KMS-11 (cell line): ENCODE measurements at regions not wholly inside any gene's neighbourhood (a gene's known extent, or its start where the extent isn't known, plus 50 kb on each side); places are given as distances from the start of the nearest gene placed in this dataset.

Experiments used
- H2AFZ ChIP-seq: fragments of 200-600 bp; sonication (generic); 2 replicates; pipeline ENCODE4 v1.6.1; 2016; ENCODE audit warnings: antibody characterized with exemption, mixed run types, low read depth
- H3K27ac ChIP-seq: fragments of 200-600 bp; sonication (generic); 2 replicates; pipeline ENCODE4 v1.6.1; 2016; ENCODE audit warnings: mild to moderate bottlenecking, mixed run types
- H3K27me3 ChIP-seq: fragments of 200-600 bp; sonication (generic); 2 replicates; pipeline ENCODE4 v1.6.1; 2017; ENCODE audit warnings: mild to moderate bottlenecking, low read depth, mixed run types, moderate library complexity; ENCODE audit not compliant: insufficient read depth
- H3K36me3 ChIP-seq: fragments of 200-600 bp; sonication (generic); 2 replicates; pipeline ENCODE4 v1.6.1; 2017; ENCODE audit warnings: mild to moderate bottlenecking, mixed run types; ENCODE audit not compliant: insufficient read depth
- H3K4me1 ChIP-seq: fragments of 200-600 bp; sonication (generic); 2 replicates; pipeline ENCODE4 v1.6.1; 2016; ENCODE audit warnings: mild to moderate bottlenecking, low read depth, mixed run types; ENCODE audit not compliant: poor library complexity, severe bottlenecking
- H3K4me2 ChIP-seq: fragments of 200-600 bp; sonication (generic); 2 replicates; pipeline ENCODE4 v1.7.0; 2016; ENCODE audit warnings: mild to moderate bottlenecking, mixed run types
- H3K4me3 ChIP-seq: fragments of 200-600 bp; sonication (generic); IDR thresholded peaks from 2 replicates; pipeline ENCODE4 v1.6.1; 2017; ENCODE audit warnings: low read depth, low read length, mixed read lengths; ENCODE audit not compliant: insufficient read depth
- H3K79me2 ChIP-seq: fragments of 200-600 bp; sonication (generic); 2 replicates; pipeline ENCODE4 v1.6.1; 2016; ENCODE audit warnings: low read depth, mixed run types; ENCODE audit not compliant: insufficient read depth
- H3K9ac ChIP-seq: fragments of 200-600 bp; sonication (generic); 2 replicates; pipeline ENCODE4 v1.6.1; 2016; ENCODE audit warnings: mild to moderate bottlenecking, mixed run types
- H4K20me1 ChIP-seq: fragments of 200-600 bp; sonication (generic); 2 replicates; pipeline ENCODE4 v1.6.1; 2016; ENCODE audit warnings: mild to moderate bottlenecking, mixed run types; ENCODE audit not compliant: insufficient read depth
- TF ChIP-seq, protein P1 (sequence below): fragments of 200-600 bp; sonication (generic); conservative IDR thresholded peaks from 2 replicates; pipeline ENCODE4 v1.6.1; 2017; ENCODE audit warnings: low read depth, mild to moderate bottlenecking, antibody characterized with exemption, low read length, moderate library complexity, mixed read lengths

DNA sequence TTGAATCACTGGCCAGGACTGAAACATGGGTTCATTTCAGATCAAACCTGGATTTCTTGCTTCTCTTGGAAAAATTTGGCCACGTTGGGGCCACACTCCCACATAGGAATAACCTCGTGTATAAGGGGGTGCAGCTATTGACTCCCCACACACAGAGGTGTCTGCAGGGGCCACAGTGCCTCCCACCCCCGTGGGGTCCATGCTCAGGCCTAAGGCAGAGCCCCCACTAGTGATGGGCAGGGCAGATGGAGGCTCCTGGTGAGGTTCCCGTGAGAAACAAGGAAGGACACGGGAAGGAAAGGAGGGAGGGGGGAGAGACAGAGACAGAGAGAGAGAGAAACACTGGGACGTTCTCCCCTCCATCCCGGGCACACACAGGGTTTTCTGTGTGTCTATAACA lies 230.5 kb downstream of the ERMARD start:
- H2AFZ ChIP-seq, result no peak overlapping the region

DNA sequence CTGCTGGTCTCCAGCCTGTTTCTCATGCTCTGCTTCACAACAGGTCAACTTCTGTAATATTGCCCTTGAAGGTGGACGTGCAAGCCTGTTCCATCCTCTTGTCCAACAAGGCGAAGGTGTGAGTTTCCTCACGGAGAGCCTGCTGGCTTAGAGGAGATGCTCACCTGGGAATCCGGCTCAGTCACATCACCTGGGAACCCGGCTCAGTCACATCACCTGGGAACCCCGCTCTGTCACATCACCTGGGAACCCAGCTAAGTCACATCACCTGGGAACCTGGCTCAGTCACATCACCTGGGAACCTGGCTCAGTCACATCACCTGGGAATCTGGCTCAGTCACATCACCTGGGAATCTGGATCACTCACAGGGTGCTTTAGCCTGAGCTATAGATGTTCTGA lies 230.1 kb downstream of the ERMARD start:
- H3K27me3 ChIP-seq, result peaks cover 4% of the 10 kb centered on the region; the same call in 1 of the 2 replicates
- H3K4me3 ChIP-seq, result no peak overlapping the region
- no peaks in the 10 kb centered on the region for H4K20me1 ChIP-seq
- no peak overlapping the region for H2AFZ ChIP-seq
- no peaks in the 10 kb centered on the region for H3K79me2 ChIP-seq
- H3K27ac ChIP-seq, result no peak overlapping the region
- no peak overlapping the region for H3K4me2 ChIP-seq
- H3K36me3 ChIP-seq, result no peaks in the 10 kb centered on the region
- H3K4me1 ChIP-seq, result no peaks in the 10 kb centered on the region
- no peak overlapping the region for H3K9ac ChIP-seq
- TF ChIP-seq, protein P1, sequence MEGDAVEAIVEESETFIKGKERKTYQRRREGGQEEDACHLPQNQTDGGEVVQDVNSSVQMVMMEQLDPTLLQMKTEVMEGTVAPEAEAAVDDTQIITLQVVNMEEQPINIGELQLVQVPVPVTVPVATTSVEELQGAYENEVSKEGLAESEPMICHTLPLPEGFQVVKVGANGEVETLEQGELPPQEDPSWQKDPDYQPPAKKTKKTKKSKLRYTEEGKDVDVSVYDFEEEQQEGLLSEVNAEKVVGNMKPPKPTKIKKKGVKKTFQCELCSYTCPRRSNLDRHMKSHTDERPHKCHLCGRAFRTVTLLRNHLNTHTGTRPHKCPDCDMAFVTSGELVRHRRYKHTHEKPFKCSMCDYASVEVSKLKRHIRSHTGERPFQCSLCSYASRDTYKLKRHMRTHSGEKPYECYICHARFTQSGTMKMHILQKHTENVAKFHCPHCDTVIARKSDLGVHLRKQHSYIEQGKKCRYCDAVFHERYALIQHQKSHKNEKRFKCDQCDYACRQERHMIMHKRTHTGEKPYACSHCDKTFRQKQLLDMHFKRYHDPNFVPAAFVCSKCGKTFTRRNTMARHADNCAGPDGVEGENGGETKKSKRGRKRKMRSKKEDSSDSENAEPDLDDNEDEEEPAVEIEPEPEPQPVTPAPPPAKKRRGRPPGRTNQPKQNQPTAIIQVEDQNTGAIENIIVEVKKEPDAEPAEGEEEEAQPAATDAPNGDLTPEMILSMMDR, result no peak

More for the DNA sequence above, 230.5 kb downstream of the ERMARD start:
- Histone ChIP-seq H3K27ac (no peak overlapping the region), H4K20me1 (no peaks in the 10 kb centered on the region), H3K4me3 (no peak overlapping the region), H3K27me3 (peaks cover 4% of the 10 kb centered on the region; the same call in 1 of the 2 replicates), H3K79me2 (no peaks in the 10 kb centered on the region), H3K4me2 (no peak overlapping the region), H3K36me3 (no peaks in the 10 kb centered on the region), H3K4me1 (no peaks in the 10 kb centered on the region), H3K9ac (no peak overlapping the region)
- TF ChIP-seq, protein P1, result no peak

DNA sequence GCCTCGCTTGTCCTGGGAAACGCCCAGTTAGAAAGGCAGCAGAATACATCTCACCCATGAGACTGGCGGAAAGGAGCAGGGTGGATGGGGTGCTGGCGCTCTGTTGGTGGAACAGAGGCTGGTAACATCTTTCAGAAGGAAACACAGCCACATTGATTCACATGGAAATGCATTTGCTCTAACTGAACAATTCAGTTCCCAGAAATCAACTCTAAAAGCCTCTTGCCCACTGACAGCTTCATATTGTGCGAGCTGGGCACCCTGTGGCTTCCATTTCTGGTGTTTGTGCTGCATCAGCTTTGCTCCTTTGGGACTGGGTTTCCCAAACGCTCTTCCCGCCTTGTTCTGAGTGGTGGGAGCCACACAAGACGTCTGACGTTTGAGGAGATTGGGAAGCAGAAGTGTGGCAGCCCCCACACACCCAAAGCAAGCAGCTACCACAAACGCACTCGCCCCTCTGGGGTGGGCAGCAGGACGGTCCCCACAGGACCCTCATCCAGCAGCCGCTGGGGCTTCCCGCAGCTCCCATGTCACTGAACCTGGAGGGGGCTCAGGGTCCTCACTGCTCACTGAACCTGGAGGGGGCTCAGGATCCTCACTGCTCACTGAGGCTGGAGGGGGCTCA lies 229.5 kb downstream of the ERMARD start:
- TF ChIP-seq, protein P1, result no peak
- Histone ChIP-seq H3K36me3 (no peaks in the 10 kb centered on the region), H3K27me3 (peaks cover 4% of the 10 kb centered on the region; the same call in 1 of the 2 replicates), H3K4me3 (no peak overlapping the region), H3K27ac (no peak overlapping the region), H3K9ac (no peak overlapping the region), H3K79me2 (no peaks in the 10 kb centered on the region), H3K4me2 (no peak overlapping the region), H3K4me1 (no peaks in the 10 kb centered on the region), H4K20me1 (no peaks in the 10 kb centered on the region), H2AFZ (no peak overlapping the region)

DNA sequence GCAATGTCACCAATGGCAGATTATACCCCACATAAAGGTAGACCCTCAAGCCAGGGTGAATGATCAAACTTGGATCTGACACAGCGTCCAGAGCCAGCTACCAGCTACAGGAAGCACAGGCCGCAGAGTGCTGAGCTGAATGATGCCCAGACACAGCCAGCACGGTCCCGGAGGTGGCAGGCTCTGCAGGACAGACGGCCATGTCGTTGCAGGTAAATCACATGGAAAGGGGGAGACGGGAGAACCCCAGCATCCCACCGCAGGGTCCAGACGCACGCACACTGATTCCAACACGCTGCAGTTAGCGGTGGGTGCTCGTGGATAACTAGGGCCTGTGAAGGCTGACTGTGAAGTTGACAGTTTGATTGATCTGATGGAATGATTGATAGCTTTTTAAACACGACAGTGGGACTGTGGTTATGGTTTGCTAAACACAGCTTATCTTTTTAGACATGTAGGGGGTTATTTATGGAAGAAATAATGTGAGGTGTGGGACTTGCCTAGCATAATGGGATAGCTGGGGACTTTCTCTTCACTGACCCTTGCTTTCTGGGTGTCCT lies 228.5 kb downstream of the ERMARD start:
- Histone ChIP-seq H3K27ac (no peak overlapping the region), H4K20me1 (no peaks in the 10 kb centered on the region), H3K9ac (no peak overlapping the region), H3K4me1 (no peaks in the 10 kb centered on the region), H3K27me3 (peaks cover 4% of the 10 kb centered on the region; the same call in 1 of the 2 replicates), H3K36me3 (no peaks in the 10 kb centered on the region), H3K4me2 (no peak overlapping the region), H2AFZ (no peak overlapping the region), H3K4me3 (no peak overlapping the region), H3K79me2 (no peaks in the 10 kb centered on the region)
- TF ChIP-seq, protein P1, result no peak
